ENCODE measurements at regions not wholly inside any gene's neighbourhood (a gene's known extent, or its start where the extent isn't known, plus 50 kb on each side); places are given as distances from the start of the nearest gene placed in this dataset.

DNA sequence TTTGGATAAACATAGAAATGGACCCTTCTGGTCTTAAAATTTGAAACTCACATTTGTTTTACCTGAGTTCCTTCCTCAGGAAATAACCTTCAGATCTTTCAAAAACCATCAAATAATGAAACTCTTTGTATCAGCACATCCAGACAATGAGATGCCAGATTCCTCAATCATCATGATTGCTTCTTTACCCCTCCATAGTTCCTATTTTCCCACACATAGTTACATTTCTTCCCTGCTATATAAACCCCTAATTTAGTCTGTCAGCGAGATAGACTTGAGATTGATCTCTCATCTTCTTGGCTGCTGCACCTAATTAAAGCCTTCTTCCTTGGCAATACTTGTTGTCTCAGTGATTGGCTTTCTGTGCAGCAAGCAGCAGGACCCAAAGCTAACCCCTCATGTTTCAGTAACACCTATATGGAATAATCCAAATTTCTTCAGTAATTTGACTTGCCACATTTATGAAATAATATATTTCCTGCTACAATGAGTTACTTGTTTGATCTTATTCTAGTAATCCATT is 83.9 kb upstream of the BANK1 start:
- H2AFZ ChIP-seq (ENCODE audit: control insufficient read depth, low read length) = no peak overlapping the region
- no peak for TF ChIP-seq CTCF (optimal IDR thresholded peaks at IDR 0.05 in 1 of 3, IDR thresholded peaks at IDR 0.05 in 1 of 3, conservative IDR thresholded peaks at IDR 0.05 in 1 of 3; ENCODE audit: extremely low read depth in 1 of 3, insufficient read depth in 2 of 3, low read length in 3 of 3)
- no peak for TF ChIP-seq EZH2 (IDR thresholded peaks at IDR 0.05; ENCODE audit: low read length)
- H3K9me1 ChIP-seq (ENCODE audit: control insufficient read depth, extremely low read depth, insufficient read depth, low read length) = no peaks in the 10 kb centered on the region
- no peaks in the 10 kb centered on the region for H3K27me3 ChIP-seq (ENCODE audit: control insufficient read depth, extremely low read depth, insufficient read depth, low read length)
- H3K27ac ChIP-seq (ENCODE audit: control insufficient read depth, insufficient read depth, low read length) = no peak overlapping the region
- DNase-seq (ENCODE audit: low read depth, low spot score) (no peak), FAIRE-seq (no peak)
- no peaks in the 10 kb centered on the region for H3K79me2 ChIP-seq (ENCODE audit: control insufficient read depth, insufficient read depth, low read length)
- no peaks in the 10 kb centered on the region for H3K9me3 ChIP-seq (ENCODE audit: control insufficient read depth, low read depth, low read length)
- H3K36me3 ChIP-seq (ENCODE audit: control insufficient read depth in 2 of 2, extremely low read depth in 1 of 2, insufficient read depth in 2 of 2, low read length in 2 of 2) = no peaks in the 10 kb centered on the region
- dilution Hi-C loops (cut with MboI; ENCODE audit: extremely low pct_ligation_motif_present, low sequenced_read_pairs) = no loop called here
- no peaks in the 10 kb centered on the region for H3K4me1 ChIP-seq (ENCODE audit: control insufficient read depth, extremely low read depth, insufficient read depth, low read length)
- no peak overlapping the region for H3K9ac ChIP-seq (ENCODE audit: control insufficient read depth, extremely low read depth, insufficient read depth, low read length)
- H3K4me3 ChIP-seq (ENCODE audit: control insufficient read depth in 2 of 3, extremely low read depth in 1 of 3, insufficient read depth in 2 of 3, low read depth in 1 of 3, low read length in 3 of 3) = no peak overlapping the region
- no peak overlapping the region for H3K4me2 ChIP-seq (ENCODE audit: control insufficient read depth, extremely low read depth, insufficient read depth, low read depth, low read length)
- no peaks in the 10 kb centered on the region for H4K20me1 ChIP-seq (ENCODE audit: control insufficient read depth, extremely low read depth, insufficient read depth, low read length)

- Histone ChIP-seq H4K20me1 (ENCODE audit: control insufficient read depth, extremely low read depth, insufficient read depth, low read length) (no peaks in the 10 kb centered on the region), H3K4me1 (ENCODE audit: control insufficient read depth, extremely low read depth, insufficient read depth, low read length) (no peaks in the 10 kb centered on the region), H2AFZ (ENCODE audit: control insufficient read depth, low read length) (no peak overlapping the region), H3K36me3 (ENCODE audit: control insufficient read depth in 2 of 2, extremely low read depth in 1 of 2, insufficient read depth in 2 of 2, low read length in 2 of 2) (no peaks in the 10 kb centered on the region), H3K9me3 (ENCODE audit: control insufficient read depth, low read depth, low read length) (no peaks in the 10 kb centered on the region), H3K79me2 (ENCODE audit: control insufficient read depth, insufficient read depth, low read length) (no peaks in the 10 kb centered on the region), H3K27me3 (ENCODE audit: control insufficient read depth, extremely low read depth, insufficient read depth, low read length) (no peaks in the 10 kb centered on the region), H3K4me3 (ENCODE audit: control insufficient read depth in 2 of 3, extremely low read depth in 1 of 3, insufficient read depth in 2 of 3, low read depth in 1 of 3, low read length in 3 of 3) (no peak overlapping the region), H3K9ac (ENCODE audit: control insufficient read depth, extremely low read depth, insufficient read depth, low read length) (no peak overlapping the region), H3K9me1 (ENCODE audit: control insufficient read depth, extremely low read depth, insufficient read depth, low read length) (no peaks in the 10 kb centered on the region), H3K27ac (ENCODE audit: control insufficient read depth, insufficient read depth, low read length) (no peak overlapping the region), H3K4me2 (ENCODE audit: control insufficient read depth, extremely low read depth, insufficient read depth, low read depth, low read length) (no peak overlapping the region)
- TF ChIP-seq CTCF (optimal IDR thresholded peaks at IDR 0.05 in 1 of 3, IDR thresholded peaks at IDR 0.05 in 1 of 3, conservative IDR thresholded peaks at IDR 0.05 in 1 of 3; ENCODE audit: extremely low read depth in 1 of 3, insufficient read depth in 2 of 3, low read length in 3 of 3) (no peak), EZH2 (IDR thresholded peaks at IDR 0.05; ENCODE audit: low read length) (no peak)
- DNase-seq (ENCODE audit: low read depth, low spot score) = no peak
- dilution Hi-C loops (cut with MboI; ENCODE audit: extremely low pct_ligation_motif_present, low sequenced_read_pairs) = no loop called here
- no peak for FAIRE-seq
These were observed 89.0 kb upstream of the BANK1 start for GRCh38 chr4:101701551-101701950.
